H4 (cell line): ENCODE measurements at regions not wholly inside any gene's neighbourhood (a gene's known extent, or its start where the extent isn't known, plus 50 kb on each side); places are given as distances from the start of the nearest gene placed in this dataset.

Experiments used
- DNase-seq: peaks from one replicate; pipeline ENCODE4 v3.0.0-alpha.2; 2015; ENCODE audit warnings: low spot score

DNA sequence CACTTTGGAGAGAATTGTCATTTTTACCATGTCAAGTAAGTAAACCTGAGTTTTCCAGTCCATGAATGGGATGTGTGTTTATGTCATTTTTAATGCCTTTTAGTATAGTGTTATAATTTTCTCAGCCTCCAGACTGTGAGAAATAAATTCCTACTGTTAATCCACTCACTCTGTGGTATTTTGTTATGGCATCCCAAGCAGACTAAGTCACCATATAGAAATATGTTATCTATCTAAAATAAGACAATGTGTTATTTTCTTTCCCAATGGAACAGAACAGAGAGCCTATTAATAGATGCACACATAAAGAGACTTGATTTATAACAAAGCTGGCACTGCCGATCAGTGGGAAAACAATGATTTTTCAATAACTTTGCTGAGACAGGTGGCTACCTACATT, 70.2 kb upstream of the SLC4A11 start:
- DNase-seq: no peak

DNA sequence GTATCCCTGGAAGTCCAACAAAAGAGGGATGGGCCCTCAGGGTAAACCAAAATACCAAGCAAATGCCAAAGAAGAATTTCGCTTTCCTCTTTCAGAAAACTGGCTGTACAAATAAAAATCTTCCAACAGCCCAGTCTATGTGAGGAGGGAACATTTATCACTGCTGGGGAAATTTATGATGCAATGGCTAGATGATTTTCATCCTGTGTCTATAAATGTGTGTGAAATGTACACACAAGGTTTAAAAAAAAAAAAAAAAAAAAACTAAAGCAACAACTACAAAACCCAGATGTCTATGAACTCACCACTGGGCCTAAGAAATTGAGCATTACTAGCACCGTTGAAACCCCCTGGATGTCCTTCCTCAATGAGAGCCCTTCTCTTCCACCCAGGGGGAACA, 68.7 kb upstream of the SLC4A11 start:
- no peak for DNase-seq

DNA sequence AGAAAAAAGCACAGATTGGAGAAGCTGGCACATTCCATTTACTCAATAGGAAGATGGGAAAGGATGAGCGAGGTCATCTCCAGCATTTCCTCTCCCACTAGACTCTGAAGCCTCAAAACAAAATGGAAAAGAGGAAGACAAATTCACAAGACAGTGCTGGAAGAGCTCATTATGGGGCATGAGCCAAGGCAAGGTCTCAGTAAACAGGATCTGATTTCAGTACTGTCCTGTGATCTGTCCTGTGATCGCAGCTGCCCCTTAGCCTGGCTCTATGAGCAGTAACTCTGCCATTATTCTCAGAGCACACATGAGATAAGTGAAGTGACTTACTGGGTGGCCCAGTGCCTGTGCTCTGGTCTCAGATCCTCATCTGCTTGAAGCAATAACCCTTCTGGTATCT, 68.1 kb upstream of the SLC4A11 start:
- no peak for DNase-seq

DNA sequence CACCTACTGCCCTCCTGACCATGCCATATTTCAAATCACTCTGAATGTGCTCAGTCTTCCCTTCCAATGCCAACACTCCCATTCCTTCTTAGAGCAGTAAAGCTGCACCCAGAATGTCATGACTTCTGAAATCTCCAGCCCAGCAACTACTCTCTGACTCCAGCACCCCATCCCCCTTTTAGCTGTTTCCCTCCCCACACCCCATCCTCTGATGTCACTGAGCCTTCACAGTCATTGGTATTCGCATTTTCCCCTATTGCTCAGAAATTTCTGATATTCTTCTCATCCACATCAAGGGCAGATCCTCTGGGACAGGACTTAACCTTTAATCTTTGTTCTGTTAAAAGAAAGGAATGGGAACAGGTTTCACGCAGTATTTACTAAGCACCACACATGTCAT, 67.1 kb upstream of the SLC4A11 start:
- DNase-seq: no peak

DNA sequence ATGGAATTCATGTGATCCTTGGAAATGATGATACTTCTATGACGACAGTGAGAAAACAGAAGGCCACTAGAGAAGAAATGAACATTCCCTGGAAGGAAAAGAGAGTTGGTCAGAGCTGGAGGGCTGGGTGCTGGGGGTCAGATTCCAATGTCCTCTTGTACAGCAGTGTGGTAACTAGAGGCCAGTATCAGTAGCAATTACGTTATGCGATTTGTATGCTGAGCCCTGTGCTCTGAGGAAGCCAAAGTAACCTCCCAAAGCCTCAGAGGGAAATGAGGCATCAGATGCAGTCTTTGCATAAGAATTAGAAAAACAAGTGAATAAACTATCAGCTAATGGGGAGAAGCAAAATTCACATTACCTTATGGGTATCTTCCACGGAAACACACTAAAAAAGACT, 65.5 kb upstream of the SLC4A11 start:
- DNase-seq: no peak

DNA sequence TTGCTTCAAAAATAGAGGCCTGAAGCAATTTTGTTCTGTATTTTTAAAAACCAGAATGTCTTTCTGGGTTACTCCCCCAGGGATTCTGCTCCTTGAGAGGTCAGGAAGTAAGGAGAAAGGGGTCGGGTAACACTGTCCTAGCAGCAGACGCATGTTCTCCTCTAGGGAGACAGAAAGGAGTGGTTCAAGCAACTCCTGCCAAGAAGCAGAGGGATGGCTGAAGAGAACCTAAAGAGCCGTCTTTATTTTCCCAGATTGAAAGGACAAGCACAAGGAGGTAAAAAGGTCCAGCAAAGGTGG, 58.0 kb upstream of the SLC4A11 start:
- DNase-seq: no peak

DNA sequence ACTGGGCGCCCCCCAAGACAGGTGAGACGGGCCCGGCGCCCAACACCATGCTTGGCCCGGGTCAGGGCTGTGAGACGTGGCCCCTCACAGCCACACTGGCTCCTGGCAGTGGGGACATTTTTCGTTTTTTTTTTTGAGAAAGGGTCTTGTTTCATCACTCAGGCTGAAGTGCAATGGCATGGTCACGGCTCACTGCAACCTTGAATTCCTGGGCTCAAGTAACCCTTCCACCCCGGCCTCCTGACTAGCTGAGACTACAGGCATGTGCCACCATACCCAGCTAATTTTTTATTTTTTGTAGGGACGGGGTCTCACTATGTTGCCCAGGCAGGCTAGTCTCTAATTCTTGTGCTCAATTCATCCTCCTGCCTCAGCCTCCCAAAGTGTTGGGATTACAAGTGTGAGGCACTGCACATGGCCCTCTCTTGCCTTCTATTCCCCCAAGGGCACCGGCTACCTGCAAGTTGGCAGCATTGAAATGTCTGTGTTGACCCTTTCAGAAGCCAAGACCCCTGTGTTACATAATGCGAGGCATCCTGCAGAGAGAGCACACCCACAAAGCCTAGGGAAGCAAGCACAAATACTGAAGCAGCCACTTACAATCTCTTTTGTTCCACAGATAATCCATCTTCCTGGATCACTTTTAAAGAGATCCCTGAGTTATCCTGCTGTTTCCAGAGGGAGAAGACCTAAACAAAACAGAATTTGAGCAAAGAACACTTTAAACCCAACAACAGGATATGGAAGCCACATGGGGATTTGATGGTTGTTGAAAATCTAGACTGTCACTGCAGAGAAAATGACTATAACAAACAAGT, 57.5 kb upstream of the SLC4A11 start:
- DNase-seq: no peak
